ENCODE measurements at regions not wholly inside any gene's neighbourhood (a gene's known extent, or its start where the extent isn't known, plus 50 kb on each side); places are given as distances from the start of the nearest gene placed in this dataset.
A peak's percentile ranks its signal among the peaks of the same experiment; 100 is the strongest.

DNA sequence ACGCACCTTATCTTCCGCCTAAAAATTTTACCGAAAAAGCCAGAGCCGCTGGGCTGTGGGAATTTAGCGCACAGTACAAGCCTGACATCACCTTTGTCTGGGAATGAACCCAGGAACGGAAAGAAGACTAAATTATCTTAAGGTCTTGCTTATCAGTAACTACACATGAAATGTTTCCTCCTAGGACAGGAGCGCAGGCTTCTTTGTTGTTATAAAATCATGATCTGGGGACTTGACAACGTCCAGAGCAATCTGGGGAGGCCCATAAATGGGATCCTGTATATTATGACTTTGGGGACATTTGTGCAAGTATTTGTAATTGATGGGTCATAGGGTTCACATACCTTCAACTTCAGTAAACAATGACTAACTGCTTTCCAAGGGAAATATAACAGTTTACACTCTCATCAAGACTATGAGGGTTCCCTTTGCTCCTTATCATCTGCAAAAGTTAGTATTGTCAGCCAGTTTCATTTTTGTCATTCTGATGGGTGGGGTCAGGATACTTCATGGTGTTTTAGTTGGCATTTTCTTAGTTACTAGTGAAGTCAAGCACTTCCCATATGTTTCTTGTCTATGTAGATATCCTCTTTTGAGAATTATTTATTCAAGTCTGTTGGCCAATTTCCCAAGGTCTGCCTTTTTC lies 213.9 kb upstream of the PFN2 start:
- Histone ChIP-seq H3K9me3 (peaks cover 12% of the 10 kb centered on the region), H3K27ac (peak overlapping the region; percentile 81), H3K36me3 (ENCODE audit: insufficient read depth in 1 of 2, low read depth in 1 of 2) (no peaks in the 10 kb centered on the region), H3K4me1 (no peaks in the 10 kb centered on the region), H3K27me3 (ENCODE audit: insufficient read depth in 3 of 3, low read length in 2 of 3) (no peaks in the 10 kb centered on the region), H3K4me3 (peak overlapping the region; percentile 58)
- DNase-seq: no peak
- TF ChIP-seq, protein P1, sequence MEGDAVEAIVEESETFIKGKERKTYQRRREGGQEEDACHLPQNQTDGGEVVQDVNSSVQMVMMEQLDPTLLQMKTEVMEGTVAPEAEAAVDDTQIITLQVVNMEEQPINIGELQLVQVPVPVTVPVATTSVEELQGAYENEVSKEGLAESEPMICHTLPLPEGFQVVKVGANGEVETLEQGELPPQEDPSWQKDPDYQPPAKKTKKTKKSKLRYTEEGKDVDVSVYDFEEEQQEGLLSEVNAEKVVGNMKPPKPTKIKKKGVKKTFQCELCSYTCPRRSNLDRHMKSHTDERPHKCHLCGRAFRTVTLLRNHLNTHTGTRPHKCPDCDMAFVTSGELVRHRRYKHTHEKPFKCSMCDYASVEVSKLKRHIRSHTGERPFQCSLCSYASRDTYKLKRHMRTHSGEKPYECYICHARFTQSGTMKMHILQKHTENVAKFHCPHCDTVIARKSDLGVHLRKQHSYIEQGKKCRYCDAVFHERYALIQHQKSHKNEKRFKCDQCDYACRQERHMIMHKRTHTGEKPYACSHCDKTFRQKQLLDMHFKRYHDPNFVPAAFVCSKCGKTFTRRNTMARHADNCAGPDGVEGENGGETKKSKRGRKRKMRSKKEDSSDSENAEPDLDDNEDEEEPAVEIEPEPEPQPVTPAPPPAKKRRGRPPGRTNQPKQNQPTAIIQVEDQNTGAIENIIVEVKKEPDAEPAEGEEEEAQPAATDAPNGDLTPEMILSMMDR (IDR thresholded peaks at IDR 0.05): no peak
- peak; percentile 2 to 40 (median 8) for ATAC-seq
- intact Hi-C loops (cut with DNase I): loop anchor here (1.0 to 5.0 kb wide), 5 partner anchors 37 to 217 kb away; no protein-coding TSS in a partner anchor
- 10 to 12% (median 11%) methylated on average over 8 of the region's 8 CpGs for WGBS, 3 donors

DNA sequence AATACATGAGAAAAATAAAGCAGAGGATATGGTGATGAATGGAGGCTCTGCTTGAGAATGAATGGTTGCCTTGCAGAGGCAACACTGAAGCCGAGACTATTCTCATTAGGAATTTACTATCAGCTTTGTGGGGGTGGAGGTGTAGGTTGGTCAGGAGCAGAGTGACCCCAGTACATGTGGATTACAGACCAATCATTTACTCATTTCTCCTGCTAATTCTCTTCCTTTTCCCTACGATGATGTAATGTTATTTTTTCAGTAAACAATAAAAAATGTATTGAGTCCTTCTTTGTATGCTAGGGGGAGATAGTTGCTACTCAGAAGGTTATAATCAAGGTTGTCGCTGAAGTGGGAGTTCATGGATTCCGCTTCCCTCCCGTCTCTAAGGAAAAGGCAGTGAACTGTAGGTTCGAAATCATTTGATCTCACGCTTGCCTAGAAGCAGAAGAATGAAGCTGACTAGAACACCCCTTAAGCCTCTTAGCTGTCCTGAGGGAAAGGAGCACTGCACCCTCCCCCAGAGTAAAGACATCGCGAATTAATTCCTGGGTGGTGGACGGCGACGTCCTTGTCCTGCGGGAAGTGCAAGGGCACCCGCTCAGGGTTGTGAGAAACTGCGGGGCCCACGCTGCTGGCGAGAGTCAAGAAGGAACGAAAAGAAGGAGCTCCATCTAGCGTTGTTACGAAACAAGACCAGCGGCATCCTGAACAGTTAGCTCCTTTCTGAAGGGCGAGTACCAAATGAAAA lies 213.2 kb upstream of the PFN2 start:
- peak overlapping the region; percentile 81 for H3K27ac ChIP-seq

DNA sequence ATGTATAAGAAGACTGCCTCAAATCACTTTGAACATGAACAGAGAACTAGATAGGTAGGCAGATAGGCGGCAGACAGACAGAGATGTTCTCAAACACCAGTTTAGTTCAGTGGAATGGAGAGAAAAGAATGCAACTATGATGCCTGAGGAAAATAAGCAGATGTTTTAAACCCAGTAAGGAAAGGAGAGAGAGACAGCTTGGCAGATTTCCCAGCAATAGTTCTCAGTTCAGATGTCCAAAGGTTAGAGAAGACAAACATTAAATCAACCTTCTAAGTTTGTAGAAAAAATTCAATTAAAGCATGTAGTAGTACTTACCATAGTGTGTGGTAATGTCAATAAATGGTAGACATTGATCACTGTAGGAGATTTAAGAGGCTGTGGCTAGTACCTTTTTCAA lies 209.6 kb upstream of the PFN2 start:
- no peaks in the 10 kb centered on the region for H3K4me1 ChIP-seq
- intact Hi-C loops (cut with DNase I): loop anchor here (5.0 kb wide), 3 partner anchors 33 to 213 kb away; no protein-coding TSS in a partner anchor
- ATAC-seq (no peak), DNase-seq (no peak)
- H3K4me3 ChIP-seq: no peak overlapping the region
- H3K27ac ChIP-seq: peak overlapping the region; percentile 2
- no peaks in the 10 kb centered on the region for H3K9me3 ChIP-seq
- TF ChIP-seq, protein P1 (IDR thresholded peaks at IDR 0.05): no peak
- 34 to 55% (median 44%) methylated on average over 1 of the region's 1 CpG for WGBS, 3 donors
- H3K27me3 ChIP-seq (ENCODE audit: insufficient read depth in 3 of 3, low read length in 2 of 3): no peaks in the 10 kb centered on the region
- H3K36me3 ChIP-seq (ENCODE audit: insufficient read depth in 1 of 2, low read depth in 1 of 2): no peaks in the 10 kb centered on the region

More for the DNA sequence above, 213.2 kb upstream of the PFN2 start:
- intact Hi-C loops (cut with DNase I): loop anchor here (1.0 to 5.0 kb wide), 5 partner anchors 37 to 217 kb away; no protein-coding TSS in a partner anchor
- TF ChIP-seq, protein P1 (IDR thresholded peaks at IDR 0.05): peak; percentile 63
- 6 to 10% (median 7%) methylated on average over 22 of the region's 22 CpGs for WGBS, 3 donors
- peak; percentile 97 to 99 (median 98) for ATAC-seq
- Histone ChIP-seq H3K36me3 (ENCODE audit: insufficient read depth in 1 of 2, low read depth in 1 of 2) (no peaks in the 10 kb centered on the region), H3K9me3 (peaks cover 5% of the 10 kb centered on the region), H3K4me1 (no peaks in the 10 kb centered on the region), H3K4me3 (peak overlapping the region; percentile 58), H3K27me3 (ENCODE audit: insufficient read depth in 3 of 3, low read length in 2 of 3) (no peaks in the 10 kb centered on the region)
- peak; percentile 71 to 82 for DNase-seq

DNA sequence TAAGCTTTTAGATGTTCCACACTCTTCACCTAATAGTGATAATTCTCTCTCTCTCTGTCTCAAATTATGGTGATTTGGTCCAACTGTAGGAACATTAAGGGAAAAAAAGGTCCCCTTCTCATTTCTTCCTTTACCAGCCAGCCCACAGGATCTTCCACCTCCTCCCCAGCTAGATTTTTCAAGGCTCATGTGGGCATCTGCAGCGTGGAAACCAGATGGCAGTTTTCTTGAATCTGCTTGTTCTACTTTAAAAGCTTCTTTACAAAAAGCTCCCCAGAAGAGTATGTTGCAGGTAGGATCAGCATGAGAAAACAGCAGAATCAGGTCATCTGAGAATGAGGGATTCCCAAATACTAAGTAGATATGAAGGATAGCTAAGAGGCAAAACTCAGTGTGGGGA lies 208.6 kb upstream of the PFN2 start:
- Histone ChIP-seq H3K4me3 (no peak overlapping the region), H3K4me1 (no peaks in the 10 kb centered on the region), H3K27me3 (ENCODE audit: insufficient read depth in 3 of 3, low read length in 2 of 3) (no peaks in the 10 kb centered on the region), H3K27ac (no peak overlapping the region), H3K36me3 (ENCODE audit: insufficient read depth in 1 of 2, low read depth in 1 of 2) (no peaks in the 10 kb centered on the region), H3K9me3 (no peaks in the 10 kb centered on the region)
- WGBS, 3 donors: 87 to 100% (median 94%) methylated on average over 1 of the region's 1 CpG
- TF ChIP-seq, protein P1 (IDR thresholded peaks at IDR 0.05): no peak
- ATAC-seq (no peak), DNase-seq (no peak)
- intact Hi-C loops (cut with DNase I): no loop called here

All from psoas muscle (tissue), 7 donors.